Smooth muscle cell (in vitro differentiated cells): ENCODE measurements at regions not wholly inside any gene's neighbourhood (a gene's known extent, or its start where the extent isn't known, plus 50 kb on each side); places are given as distances from the start of the nearest gene placed in this dataset.

ENCODE experiments used
- DNase-seq: peaks from one replicate; lab custom pipeline; 2025; ENCODE audit not compliant: unreplicated experiment; lab: John Stamatoyannopoulos, UW
- H2AFZ ChIP-seq: fragments of 200-600 bp; sonication (generic); 2 replicates; pipeline ENCODE4 v1.6.0; 2016; ENCODE audit warnings: antibody characterized with exemption, low read depth, mild to moderate bottlenecking
- H3F3A ChIP-seq: fragments of 200-600 bp; sonication (generic); 2 replicates; pipeline ENCODE4 v1.6.0; 2017; ENCODE audit warnings: antibody characterized with exemption, low read depth
- H3K27ac ChIP-seq: fragments of 200-600 bp; sonication (generic); 2 replicates; pipeline ENCODE4 v1.5.1; 2016; ENCODE audit warnings: low read depth, mild to moderate bottlenecking
- H3K27me3 ChIP-seq: fragments of 200-600 bp; sonication (generic); 2 replicates; pipeline ENCODE4 v1.6.1; 2016; ENCODE audit warnings: low read depth, mild to moderate bottlenecking
- H3K36me3 ChIP-seq: fragments of 200-600 bp; sonication (generic); 2 replicates; pipeline ENCODE4 v1.5.1; 2016; ENCODE audit warnings: low read depth
- H3K4me1 ChIP-seq: fragments of 200-600 bp; sonication (generic); 2 replicates; pipeline ENCODE4 v1.5.1; 2016; ENCODE audit warnings: low read depth
- H3K4me2 ChIP-seq: fragments of 200-600 bp; sonication (generic); 2 replicates; pipeline ENCODE4 v1.6.0; 2016; ENCODE audit warnings: mild to moderate bottlenecking
- H3K4me3 ChIP-seq: fragments of 200-600 bp; sonication (generic); 2 replicates; pipeline ENCODE4 v1.5.1; 2016; ENCODE audit warnings: mild to moderate bottlenecking
- H3K79me2 ChIP-seq: fragments of 200-600 bp; sonication (generic); 2 replicates; pipeline ENCODE4 v1.6.0; 2016; ENCODE audit warnings: low read depth, mild to moderate bottlenecking
- H3K9ac ChIP-seq: fragments of 200-600 bp; sonication (generic); 2 replicates; pipeline ENCODE4 v1.6.0; 2016; ENCODE audit warnings: low read depth
- H3K9me3 ChIP-seq: fragments of 200-600 bp; sonication (generic); replicated peaks from 2 replicates; pipeline ENCODE4 v1.5.1; 2016; ENCODE audit warnings: low read depth
- H4K20me1 ChIP-seq: fragments of 200-600 bp; sonication (generic); 2 replicates; pipeline ENCODE4 v1.6.0; 2016; ENCODE audit warnings: low read depth
- CTCF ChIP-seq: fragments of 200-600 bp; sonication (generic); IDR thresholded peaks from 2 replicates; pipeline ENCODE4 v1.5.1; 2017; ENCODE audit warnings: borderline replicate concordance, mild to moderate bottlenecking, antibody characterized with exemption; ENCODE audit not compliant: insufficient read depth, poor library complexity, severe bottlenecking
- WGBS: methylation state at CpG from one replicate; pipeline ENCODE4 v1.1.7; 2016; ENCODE audit warnings: low lambda C conversion rate; 5-methylcytosine and 5-hydroxymethylcytosine counted together

- no peaks in the 10 kb centered on the region for H3K27me3 ChIP-seq
- no peaks in the 10 kb centered on the region for H3K4me1 ChIP-seq
- DNase-seq: no peak
- no peaks in the 10 kb centered on the region for H3K36me3 ChIP-seq
- H3K9me3 ChIP-seq: no peaks in the 10 kb centered on the region
- H3K27ac ChIP-seq: no peak overlapping the region
- H3F3A ChIP-seq: no peaks in the 10 kb centered on the region
- no peak for TF ChIP-seq CTCF
- H3K9ac ChIP-seq: no peak overlapping the region
- no peak overlapping the region for H3K4me3 ChIP-seq
- H3K79me2 ChIP-seq: no peaks in the 10 kb centered on the region
- H4K20me1 ChIP-seq: no peaks in the 10 kb centered on the region
- WGBS: 78% methylated on average over 16 of the region's 16 CpGs
- H3K4me2 ChIP-seq: no peak overlapping the region
- no peak overlapping the region for H2AFZ ChIP-seq
Measured at GRCh38 chr1:234869182-234870019, 259.2 kb downstream of the TOMM20 start.

- H3F3A ChIP-seq: no peaks in the 10 kb centered on the region
- H3K9ac ChIP-seq: no peak overlapping the region
- no peak overlapping the region for H3K4me2 ChIP-seq
- 92% methylated on average over 6 of the region's 6 CpGs for WGBS
- H3K4me3 ChIP-seq: no peak overlapping the region
- no peak overlapping the region for H2AFZ ChIP-seq
- no peak for DNase-seq
- H3K9me3 ChIP-seq: no peaks in the 10 kb centered on the region
- H3K79me2 ChIP-seq: no peaks in the 10 kb centered on the region
- H3K27ac ChIP-seq: no peak overlapping the region
- H4K20me1 ChIP-seq: no peaks in the 10 kb centered on the region
- H3K4me1 ChIP-seq: no peaks in the 10 kb centered on the region
- no peaks in the 10 kb centered on the region for H3K36me3 ChIP-seq
- TF ChIP-seq CTCF: no peak
- H3K27me3 ChIP-seq: no peaks in the 10 kb centered on the region
Measured at GRCh38 chr1:234868296-234869147, 258.5 kb upstream of the IRF2BP2 start.

- H3K9ac ChIP-seq: no peak overlapping the region
- no peak overlapping the region for H3K4me2 ChIP-seq
Measured at GRCh38 chr1:234866007-234866866, 256.3 kb upstream of the IRF2BP2 start.

More at GRCh38 chr1:234866007-234866866, 256.3 kb upstream of the IRF2BP2 start:
- H3K27ac ChIP-seq: peak overlapping the region; percentile 45
- H3K9me3 ChIP-seq: no peaks in the 10 kb centered on the region
- peaks cover 6% of the 10 kb centered on the region for H3F3A ChIP-seq
- no peak overlapping the region for H2AFZ ChIP-seq
- DNase-seq: no peak
- no peak overlapping the region for H3K4me3 ChIP-seq
- no peaks in the 10 kb centered on the region for H3K27me3 ChIP-seq
- no peaks in the 10 kb centered on the region for H3K79me2 ChIP-seq
- H4K20me1 ChIP-seq: no peaks in the 10 kb centered on the region
- no peak for TF ChIP-seq CTCF
- H3K4me1 ChIP-seq: no peaks in the 10 kb centered on the region
- no peaks in the 10 kb centered on the region for H3K36me3 ChIP-seq
- WGBS: 47% methylated on average over 18 of the region's 18 CpGs
